ENCODE measurements at regions not wholly inside any gene's neighbourhood (a gene's known extent, or its start where the extent isn't known, plus 50 kb on each side); places are given as distances from the start of the nearest gene placed in this dataset.

DNA sequence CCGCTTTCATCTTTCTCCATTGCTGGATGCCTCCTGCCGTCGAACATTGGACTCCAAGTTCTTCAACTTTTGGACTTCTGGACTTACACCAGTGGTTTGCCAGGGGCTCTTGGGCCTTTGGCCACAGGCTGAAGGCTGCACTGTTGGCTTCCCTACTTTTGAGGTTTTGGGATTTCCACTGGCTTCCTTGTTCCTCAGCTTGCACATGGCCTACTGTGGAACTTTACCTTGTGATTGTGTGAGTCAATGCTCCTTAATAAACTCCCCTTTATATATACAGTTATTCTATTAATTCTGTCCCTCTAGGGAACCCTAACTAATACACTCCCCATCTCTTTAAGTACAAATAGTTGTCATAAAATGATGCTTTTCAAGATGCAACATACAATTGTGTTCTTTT is 595.3 kb downstream of the ARAP2 start:
- DNase-seq (ENCODE audit: extremely low read depth, low read depth) = no peak
- TF ChIP-seq, protein P1, sequence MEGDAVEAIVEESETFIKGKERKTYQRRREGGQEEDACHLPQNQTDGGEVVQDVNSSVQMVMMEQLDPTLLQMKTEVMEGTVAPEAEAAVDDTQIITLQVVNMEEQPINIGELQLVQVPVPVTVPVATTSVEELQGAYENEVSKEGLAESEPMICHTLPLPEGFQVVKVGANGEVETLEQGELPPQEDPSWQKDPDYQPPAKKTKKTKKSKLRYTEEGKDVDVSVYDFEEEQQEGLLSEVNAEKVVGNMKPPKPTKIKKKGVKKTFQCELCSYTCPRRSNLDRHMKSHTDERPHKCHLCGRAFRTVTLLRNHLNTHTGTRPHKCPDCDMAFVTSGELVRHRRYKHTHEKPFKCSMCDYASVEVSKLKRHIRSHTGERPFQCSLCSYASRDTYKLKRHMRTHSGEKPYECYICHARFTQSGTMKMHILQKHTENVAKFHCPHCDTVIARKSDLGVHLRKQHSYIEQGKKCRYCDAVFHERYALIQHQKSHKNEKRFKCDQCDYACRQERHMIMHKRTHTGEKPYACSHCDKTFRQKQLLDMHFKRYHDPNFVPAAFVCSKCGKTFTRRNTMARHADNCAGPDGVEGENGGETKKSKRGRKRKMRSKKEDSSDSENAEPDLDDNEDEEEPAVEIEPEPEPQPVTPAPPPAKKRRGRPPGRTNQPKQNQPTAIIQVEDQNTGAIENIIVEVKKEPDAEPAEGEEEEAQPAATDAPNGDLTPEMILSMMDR (IDR thresholded peaks at IDR 0.05; ENCODE audit: low read depth, low read length, missing control alignments) = no peak

DNA sequence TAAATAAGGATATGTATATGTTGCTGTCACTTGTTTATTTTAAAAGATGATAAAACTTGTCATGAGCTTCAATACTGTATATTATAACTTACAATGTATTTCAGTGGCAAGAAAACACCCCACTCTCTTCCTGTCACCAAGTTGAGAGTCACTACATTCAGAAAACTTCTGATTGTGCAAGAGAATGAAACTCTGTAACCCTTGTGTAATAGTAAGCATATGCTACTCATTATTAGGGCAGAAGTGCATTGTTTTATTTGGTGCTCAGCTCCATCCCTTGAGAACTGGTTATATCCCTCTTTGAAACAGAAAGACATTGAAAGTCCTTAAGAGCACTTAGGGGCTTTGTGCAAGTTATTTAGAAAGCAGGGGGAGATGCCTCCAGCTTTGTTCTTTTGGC is 594.5 kb downstream of the ARAP2 start:
- TF ChIP-seq, protein P1 (IDR thresholded peaks at IDR 0.05; ENCODE audit: low read depth, low read length, missing control alignments) = no peak
- no peak overlapping the region for H3K4me3 ChIP-seq (replicated peaks; ENCODE audit: low read depth, low read length)
- no peak for DNase-seq (ENCODE audit: extremely low read depth, low read depth)

More for the DNA sequence above, 595.3 kb downstream of the ARAP2 start:
- H3K4me3 ChIP-seq (replicated peaks; ENCODE audit: low read depth, low read length) = no peak overlapping the region

DNA sequence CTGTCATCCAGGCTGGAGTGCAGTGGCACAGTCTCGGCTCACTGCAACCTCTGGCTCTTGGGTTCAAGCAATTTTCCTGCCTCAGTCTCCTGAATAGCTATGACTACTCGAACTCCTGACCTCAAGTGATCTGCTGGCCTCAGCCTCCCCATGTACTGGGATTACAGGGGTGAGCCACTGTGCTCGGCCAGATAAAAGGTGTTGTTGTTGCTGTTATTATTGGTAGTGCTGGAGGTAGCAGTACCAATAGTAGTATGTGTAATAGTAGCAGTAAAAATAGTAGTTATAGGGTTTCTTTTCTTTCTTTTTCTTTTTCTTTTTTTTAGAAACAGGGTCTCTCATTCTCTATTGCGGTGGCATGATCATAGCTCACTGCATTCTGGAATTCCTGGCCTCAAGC is 592.1 kb downstream of the ARAP2 start:
- TF ChIP-seq, protein P1 (IDR thresholded peaks at IDR 0.05; ENCODE audit: low read depth, low read length, missing control alignments) = no peak
- no peak for DNase-seq (ENCODE audit: extremely low read depth, low read depth)

DNA sequence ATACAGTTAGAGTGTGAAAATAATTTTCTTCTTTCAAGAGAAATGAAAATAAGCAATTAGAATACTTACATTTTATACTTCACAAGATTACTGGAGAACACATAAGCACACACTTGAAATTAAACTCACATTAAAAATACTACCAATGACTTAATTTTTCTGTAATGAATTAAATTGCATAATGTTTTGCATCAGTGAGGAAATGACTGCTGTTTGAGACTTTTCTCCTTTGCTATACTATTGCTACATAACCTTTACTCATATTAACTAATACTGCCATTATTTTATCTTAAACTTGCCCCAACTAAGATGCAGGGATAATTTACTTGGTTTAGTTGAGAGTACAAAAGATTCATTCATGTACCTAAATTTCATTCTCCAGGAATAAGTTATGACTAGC is 590.9 kb downstream of the ARAP2 start:
- no peak overlapping the region for H3K4me3 ChIP-seq (replicated peaks; ENCODE audit: low read depth, low read length)
- TF ChIP-seq, protein P1 (IDR thresholded peaks at IDR 0.05; ENCODE audit: low read depth, low read length, missing control alignments) = no peak
- no peak for DNase-seq (ENCODE audit: extremely low read depth, low read depth)

More for the DNA sequence above, 592.1 kb downstream of the ARAP2 start:
- no peak overlapping the region for H3K4me3 ChIP-seq (replicated peaks; ENCODE audit: low read depth, low read length)

DNA sequence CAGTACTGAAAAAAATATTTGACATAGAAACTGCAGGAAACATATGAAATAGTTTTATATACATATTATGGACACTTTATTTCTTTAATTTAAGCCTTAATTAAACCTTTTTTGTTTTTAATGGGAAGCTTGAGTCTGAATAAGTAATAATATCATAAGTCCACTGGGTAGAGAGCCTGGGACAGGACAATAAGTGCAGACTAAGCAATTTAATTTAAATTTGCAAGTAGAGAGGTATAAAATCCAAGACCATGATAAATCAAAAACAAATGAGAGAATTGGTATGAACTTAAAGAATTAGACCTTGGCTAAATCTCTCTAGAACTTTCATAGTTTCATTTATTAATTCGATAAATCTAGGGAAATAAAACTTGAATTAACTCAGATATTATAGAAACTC is 571.2 kb downstream of the ARAP2 start:
- no peak overlapping the region for H3K4me3 ChIP-seq (replicated peaks; ENCODE audit: low read depth, low read length)
- TF ChIP-seq, protein P1 (IDR thresholded peaks at IDR 0.05; ENCODE audit: low read depth, low read length, missing control alignments) = no peak
- DNase-seq (ENCODE audit: extremely low read depth, low read depth) = no peak

DNA sequence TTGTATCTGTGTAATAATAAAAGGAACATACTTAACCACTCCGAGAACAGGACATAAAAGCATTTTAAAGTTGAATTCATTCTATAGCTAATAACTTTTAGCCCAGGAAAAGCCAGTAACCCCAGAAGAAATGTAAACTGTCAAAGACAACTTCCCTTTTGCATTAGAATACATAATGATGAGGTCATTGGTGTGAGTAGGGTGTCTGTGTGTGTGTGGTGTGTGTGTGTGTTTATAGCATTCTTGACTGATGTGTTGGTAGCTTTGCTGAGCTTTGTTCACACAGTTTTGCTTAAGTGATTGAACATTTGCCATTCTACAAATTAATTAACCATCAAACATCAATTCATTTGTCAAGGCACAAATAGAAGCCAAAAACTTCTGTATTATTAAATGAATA is 559.6 kb downstream of the ARAP2 start:
- TF ChIP-seq, protein P1 (IDR thresholded peaks at IDR 0.05; ENCODE audit: low read depth, low read length, missing control alignments) = no peak
- no peak for DNase-seq (ENCODE audit: extremely low read depth, low read depth)
- H3K4me3 ChIP-seq (replicated peaks; ENCODE audit: low read depth, low read length) = no peak overlapping the region

DNA sequence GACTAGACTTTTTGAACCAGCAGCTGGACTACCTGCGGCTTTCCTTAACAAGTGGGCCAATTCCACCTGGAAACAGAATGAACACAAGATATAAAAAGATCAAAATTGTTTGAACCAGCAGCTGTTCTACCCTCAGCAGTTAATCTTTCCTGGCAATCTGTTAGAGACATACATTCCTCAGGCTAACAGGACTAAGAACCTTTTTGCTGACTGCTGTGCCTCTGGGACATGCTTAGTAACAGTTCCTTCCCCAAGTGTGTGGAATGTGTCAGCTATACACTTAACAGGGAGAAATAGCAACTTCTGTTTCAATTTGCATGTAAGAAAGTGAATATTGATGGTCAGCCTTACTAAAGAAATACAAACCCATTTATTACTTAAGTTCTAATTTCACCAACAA is 554.4 kb downstream of the ARAP2 start:
- DNase-seq (ENCODE audit: extremely low read depth, low read depth) = no peak

More for the DNA sequence above, 554.4 kb downstream of the ARAP2 start:
- H3K4me3 ChIP-seq (replicated peaks; ENCODE audit: low read depth, low read length) = no peak overlapping the region
- TF ChIP-seq, protein P1 (IDR thresholded peaks at IDR 0.05; ENCODE audit: low read depth, low read length, missing control alignments) = no peak

All from HFF-Myc (cell line).